ENCODE measurements at regions not wholly inside any gene's neighbourhood (a gene's known extent, or its start where the extent isn't known, plus 50 kb on each side); places are given as distances from the start of the nearest gene placed in this dataset.

GRCh38 chr16:86971251-86971650 lies 345.9 kb downstream of the C16orf95 start:
- TF ChIP-seq GATA3 (IDR thresholded peaks at IDR 0.05; ENCODE audit: low read depth, low read length) (no peak), GATA2 (IDR thresholded peaks at IDR 0.05; ENCODE audit: low read depth, low read length) (no peak)
